Ovary (tissue), 7 donors: ENCODE measurements at regions not wholly inside any gene's neighbourhood (a gene's known extent, or its start where the extent isn't known, plus 50 kb on each side); places are given as distances from the start of the nearest gene placed in this dataset.

ENCODE experiments used
- DNase-seq, 5 donors: peaks; one replicate each; pipeline ENCODE4 v3.0.0-alpha.2; 2019 to 2020
- H3K27ac ChIP-seq, 2 donors: fragments of 200-600 bp; one replicate each; pipeline versions ENCODE4 v1.5.1 to v1.8.0; 2019 to 2022
- H3K27me3 ChIP-seq: fragments of 200-600 bp; one replicate; pipeline ENCODE4 v1.8.0; 2022
- H3K36me3 ChIP-seq: fragments of 200-600 bp; sonication (generic); one replicate; pipeline ENCODE4 v1.5.1; 2019
- H3K4me1 ChIP-seq: one replicate; pipeline ENCODE4 v1.8.1; 2013; ENCODE audit warnings: mild to moderate bottlenecking, moderate library complexity; ENCODE audit not compliant: insufficient read depth
- H3K4me3 ChIP-seq: fragments of 200-600 bp; sonication (generic); one replicate; pipeline ENCODE4 v1.5.1; 2017
- H3K9me3 ChIP-seq, 2 donors: fragments of 200-600 bp in 1 of 2; sonication (generic) in 1 of 2; one replicate each; pipeline versions ENCODE4 v1.5.1 to v1.8.1; 2013 to 2019; ENCODE audit warnings: mild to moderate bottlenecking in 1 of 2, moderate library complexity in 1 of 2
- CTCF ChIP-seq, 3 donors: fragments of 450-650 bp in 2 of 3; fragments of 200-600 bp in 1 of 3; IDR thresholded peaks; one replicate each; pipeline versions ENCODE4 v1.5.1 to v1.8.0; 2016 to 2022; ENCODE audit warnings: antibody characterized with exemption in 3 of 3, mild to moderate bottlenecking in 1 of 3
- EP300 ChIP-seq: sonication (generic); formaldehyde crosslinking; IDR thresholded peaks from one replicate; pipeline ENCODE4 v1.6.1; 2017; ENCODE audit warnings: antibody characterized with exemption
- POLR2A ChIP-seq: fragments of 450-650 bp; IDR thresholded peaks from one replicate; pipeline ENCODE4 v1.6.1; 2017; ENCODE audit warnings: antibody characterized with exemption, mild to moderate bottlenecking, moderate library complexity
- WGBS, 3 donors: extraction: QIAGEN DNeasy Blood & Tissue Kit in 1 of 3; methylation state at CpG; one replicate each; pipeline versions ENCODE4 v1.1.5 to v1.1.7; 2013 to 2017; 5-methylcytosine and 5-hydroxymethylcytosine counted together
- intact Hi-C, 4 donors: fragments of 100-400 bp; cut with DNase I; formaldehyde crosslinking; loops; one replicate each; pipeline versions ENCODE4 v1.11.0 to v1.15.1; 2022 to 2023
- donor health status: DM: no; HTN: no; CAD: no; lungs with moderate emphysema.
- donor health status: DM: no; HTN: no; CAD: no.
- donor health status: Bipolar disorder and iron deficiency.
- donor health status: DM: no; HTN: no; CAD: no.
- donor health status: DM: yes; HTN: yes; CAD: no.

- no peak for DNase-seq
- 26 to 36% (median 30%) methylated on average over 3 of the region's 3 CpGs for WGBS, 3 donors
- TF ChIP-seq CTCF (IDR thresholded peaks at IDR 0.05) (no peak), POLR2A (no peak), EP300 (no peak)
Observed at GRCh38 chr1:91129458-91129857, 107.6 kb upstream of the ZNF644 start.

DNA sequence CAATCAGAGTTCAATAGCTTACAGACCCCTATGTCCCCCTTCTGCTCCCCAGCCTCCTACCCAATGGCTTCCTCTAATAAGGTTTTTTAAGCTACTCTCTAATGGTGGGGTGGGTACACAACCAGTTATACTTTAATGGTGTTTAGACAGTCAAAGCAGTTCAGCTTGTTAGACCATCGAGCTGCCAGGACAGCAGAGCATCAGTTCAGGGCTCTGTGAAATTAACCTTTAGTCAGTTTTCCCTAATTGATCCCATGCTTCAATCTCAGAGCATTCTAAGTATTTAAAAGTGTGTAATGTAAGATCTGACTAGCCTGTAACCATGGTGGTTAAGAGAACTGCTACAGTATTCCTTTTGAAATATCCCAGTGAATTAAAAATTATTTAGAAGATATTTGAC lies 107.2 kb upstream of the ZNF644 start:
- Histone ChIP-seq H3K9me3 (no peaks in the 10 kb centered on the region), H3K4me1 (no peaks in the 10 kb centered on the region), H3K36me3 (no peaks in the 10 kb centered on the region), H3K27me3 (no peaks in the 10 kb centered on the region), H3K27ac (no peak overlapping the region), H3K4me3 (no peak overlapping the region)
- TF ChIP-seq POLR2A (no peak), CTCF (IDR thresholded peaks at IDR 0.05) (no peak), EP300 (no peak)
- intact Hi-C loops = no loop called here
- no peak for DNase-seq
- 37 to 39% (median 38%) methylated on average over 1 of the region's 1 CpG for WGBS, 3 donors

More at GRCh38 chr1:91129458-91129857, 107.6 kb upstream of the ZNF644 start:
- Histone ChIP-seq H3K27ac (no peak overlapping the region), H3K9me3 (no peaks in the 10 kb centered on the region), H3K4me3 (no peak overlapping the region), H3K27me3 (no peaks in the 10 kb centered on the region), H3K36me3 (no peaks in the 10 kb centered on the region), H3K4me1 (no peaks in the 10 kb centered on the region)
- intact Hi-C loops = no loop called here

- Histone ChIP-seq H3K27ac (no peak overlapping the region), H3K4me3 (no peak overlapping the region), H3K27me3 (no peaks in the 10 kb centered on the region), H3K9me3 (no peaks in the 10 kb centered on the region), H3K36me3 (no peaks in the 10 kb centered on the region), H3K4me1 (no peaks in the 10 kb centered on the region)
- no peak for TF ChIP-seq CTCF (IDR thresholded peaks at IDR 0.05)
- TF ChIP-seq POLR2A = no peak
- no peak for TF ChIP-seq EP300
- intact Hi-C loops = no loop called here
- DNase-seq = no peak
- 44 to 72% (median 49%) methylated on average over 3 of the region's 3 CpGs for WGBS, 3 donors
Observed at GRCh38 chr1:91124989-91125417, 103.2 kb upstream of the ZNF644 start.

GRCh38 chr1:91124290-91124985 lies 102.6 kb upstream of the ZNF644 start:
- 83 to 89% (median 85%) methylated on average over 6 of the region's 6 CpGs for WGBS, 3 donors
- no peaks in the 10 kb centered on the region for H3K36me3 ChIP-seq
- H3K27ac ChIP-seq = no peak overlapping the region
- intact Hi-C loops = no loop called here
- no peak overlapping the region for H3K4me3 ChIP-seq
- no peaks in the 10 kb centered on the region for H3K27me3 ChIP-seq
- no peaks in the 10 kb centered on the region for H3K9me3 ChIP-seq
- DNase-seq = no peak
- TF ChIP-seq POLR2A (no peak), CTCF (IDR thresholded peaks at IDR 0.05) (no peak), EP300 (no peak)
- H3K4me1 ChIP-seq = no peaks in the 10 kb centered on the region
